ACHN (cell line): ENCODE measurements at regions not wholly inside any gene's neighbourhood (a gene's known extent, or its start where the extent isn't known, plus 50 kb on each side); places are given as distances from the start of the nearest gene placed in this dataset.
"Not testable (repeated sequence)": the region's sequence is repeated elsewhere in the genome, so short reads cannot be mapped to it uniquely, and the experiment has no call there.

Source experiments
- DNase-seq: peaks from one replicate; pipeline ENCODE4 v3.0.0-alpha.2; 2015
- in situ Hi-C: cut with HindIII; loops from 2 replicates; pipeline ENCODE4 v1.10.0; 2017; ENCODE audit warnings: low sequenced_read_pairs, low pct_ligation_motif_present, low pct_unique_long_range_greater_than_20kb

GRCh38 chr7:137122145-137122544, 221.4 kb downstream of the PTN start:
- DNase-seq, result no peak
- in situ Hi-C loops, result no loop called here

GRCh38 chr7:137120690-137121089, 222.8 kb downstream of the PTN start:
- in situ Hi-C loops, result no loop called here
- DNase-seq, result no peak

DNA sequence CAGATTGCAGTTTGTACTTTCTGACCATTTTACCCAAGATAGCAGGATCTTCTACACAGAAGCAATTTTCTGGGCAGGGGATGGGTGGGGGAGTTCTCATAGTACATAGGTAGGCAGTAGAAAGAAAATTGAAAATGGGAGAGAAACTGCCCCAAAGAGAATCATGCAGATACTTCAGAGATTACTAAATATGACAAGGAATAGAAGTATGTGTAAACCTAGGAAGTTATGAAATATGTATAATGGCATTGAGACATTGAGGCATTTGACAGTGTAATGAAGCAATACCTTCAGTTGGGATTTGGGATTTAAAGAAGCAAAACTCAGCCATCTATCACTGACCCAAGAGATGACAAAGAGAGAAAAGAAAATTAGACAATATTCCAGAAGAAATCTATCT, 233.0 kb downstream of the PTN start:
- DNase-seq, result no peak

DNA sequence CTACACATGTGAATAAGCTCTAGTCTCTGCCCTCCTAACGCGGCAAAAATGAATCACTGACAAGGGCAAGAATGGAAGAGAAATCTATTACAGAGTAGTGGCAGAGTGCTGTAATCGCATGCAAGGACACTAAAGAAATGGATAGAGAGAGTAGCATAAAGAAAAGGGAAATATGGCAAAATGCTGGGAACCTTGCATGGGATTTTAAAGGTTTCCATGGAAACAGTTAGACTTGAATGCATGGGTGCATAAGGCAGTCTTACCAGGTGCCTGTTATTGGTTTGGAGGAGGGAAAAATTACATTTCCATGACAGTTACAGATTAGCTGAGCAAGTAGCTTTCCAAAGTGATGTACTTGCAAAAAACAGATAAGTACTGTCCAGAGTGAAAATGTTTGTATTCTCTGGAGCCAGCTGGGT, 233.4 kb downstream of the PTN start:
- no peak for DNase-seq
- in situ Hi-C loops, result no loop called here

More for the DNA sequence above, 233.0 kb downstream of the PTN start:
- in situ Hi-C loops, result no loop called here

- DNase-seq, in situ Hi-C loops: not testable (repeated sequence)
Measured at GRCh38 chr7:137107802-137108201, 235.7 kb downstream of the PTN start.

DNA sequence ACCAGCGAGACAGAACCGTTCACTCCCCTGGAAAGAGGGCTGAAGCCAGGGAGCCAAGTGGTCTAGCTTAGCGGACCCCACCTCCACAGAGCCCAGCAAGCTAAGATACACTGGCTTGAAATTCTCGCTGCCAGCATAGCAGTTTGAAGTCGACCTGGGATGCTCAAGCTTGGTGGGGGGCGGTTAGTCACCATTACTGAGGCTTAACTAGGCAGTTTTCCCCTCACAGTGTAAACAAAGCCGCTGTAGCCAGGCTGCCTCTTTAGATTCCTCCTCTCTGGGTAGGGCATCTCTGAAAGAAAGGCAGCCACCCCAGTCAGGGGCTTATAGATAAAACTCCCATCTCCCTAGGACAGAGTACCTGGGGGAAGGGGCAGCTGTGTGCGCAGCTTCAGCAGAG, 235.1 kb downstream of the CHRM2 start:
- DNase-seq, result not testable (repeated sequence)

DNA sequence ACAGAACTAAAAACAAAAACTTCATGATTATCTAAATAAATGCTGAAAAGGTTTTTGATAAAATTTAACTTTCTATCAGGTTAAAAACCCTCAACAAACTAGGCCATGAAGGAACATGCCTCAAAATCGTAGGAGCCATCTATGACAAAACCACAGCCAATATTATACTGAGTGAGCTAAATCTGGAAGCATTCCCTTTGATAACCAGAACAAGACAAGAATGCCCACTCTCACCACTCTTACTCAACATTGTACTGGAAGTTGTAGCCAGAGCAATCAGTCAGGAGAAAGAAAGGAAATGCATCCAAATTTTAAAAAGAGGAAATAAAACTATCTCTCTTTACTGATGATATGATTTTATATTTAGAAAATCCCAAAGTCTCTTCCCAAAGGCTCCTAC, 228.7 kb downstream of the CHRM2 start:
- in situ Hi-C loops, result no loop called here
- no peak for DNase-seq

More for the DNA sequence above, 235.1 kb downstream of the CHRM2 start:
- in situ Hi-C loops, result not testable (repeated sequence)

DNA sequence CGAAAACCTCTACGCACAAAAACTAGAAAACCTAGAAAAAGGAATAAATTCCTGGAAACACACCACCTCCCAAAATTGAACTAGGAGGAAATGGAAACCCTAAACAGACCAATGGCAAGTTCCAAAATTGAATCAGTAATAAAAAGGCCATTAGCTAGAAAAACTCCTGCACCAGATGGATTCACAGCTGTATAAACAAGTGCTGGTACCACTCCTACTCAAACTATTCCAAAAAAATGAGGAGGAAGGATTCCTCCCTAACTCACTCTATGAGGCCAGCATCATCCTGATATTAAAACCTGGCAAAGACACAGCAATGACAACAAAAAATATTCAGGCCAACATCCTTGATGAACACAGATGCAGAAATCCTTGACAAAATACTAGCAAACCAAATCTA, 228.2 kb downstream of the CHRM2 start:
- no peak for DNase-seq
- in situ Hi-C loops, result no loop called here

GRCh38 chr7:137093198-137093597, 224.7 kb downstream of the CHRM2 start:
- in situ Hi-C loops, result no loop called here
- no peak for DNase-seq

- DNase-seq, result no peak
- in situ Hi-C loops, result no loop called here
Measured at GRCh38 chr7:137091396-137091795, 222.9 kb downstream of the CHRM2 start.

DNA sequence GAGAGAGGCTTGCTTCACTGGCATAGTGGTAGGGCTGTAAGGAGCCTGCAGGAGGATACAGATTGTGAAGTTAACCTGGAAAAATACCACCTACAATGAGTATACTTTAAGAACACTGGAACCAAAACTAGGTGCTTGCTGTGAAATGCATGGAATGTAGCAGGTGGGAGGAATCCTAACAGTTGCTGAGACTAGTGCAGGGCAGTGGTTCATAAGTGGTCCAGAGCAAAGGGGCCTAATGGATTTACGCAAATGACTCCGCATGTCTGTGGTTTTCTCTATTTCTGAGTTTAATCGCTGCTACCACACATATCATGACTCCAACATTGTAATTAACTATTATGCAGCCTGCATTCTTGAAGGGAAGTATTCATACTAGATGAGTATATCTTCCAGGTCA, 218.4 kb downstream of the CHRM2 start:
- in situ Hi-C loops, result no loop called here
- DNase-seq, result no peak

DNA sequence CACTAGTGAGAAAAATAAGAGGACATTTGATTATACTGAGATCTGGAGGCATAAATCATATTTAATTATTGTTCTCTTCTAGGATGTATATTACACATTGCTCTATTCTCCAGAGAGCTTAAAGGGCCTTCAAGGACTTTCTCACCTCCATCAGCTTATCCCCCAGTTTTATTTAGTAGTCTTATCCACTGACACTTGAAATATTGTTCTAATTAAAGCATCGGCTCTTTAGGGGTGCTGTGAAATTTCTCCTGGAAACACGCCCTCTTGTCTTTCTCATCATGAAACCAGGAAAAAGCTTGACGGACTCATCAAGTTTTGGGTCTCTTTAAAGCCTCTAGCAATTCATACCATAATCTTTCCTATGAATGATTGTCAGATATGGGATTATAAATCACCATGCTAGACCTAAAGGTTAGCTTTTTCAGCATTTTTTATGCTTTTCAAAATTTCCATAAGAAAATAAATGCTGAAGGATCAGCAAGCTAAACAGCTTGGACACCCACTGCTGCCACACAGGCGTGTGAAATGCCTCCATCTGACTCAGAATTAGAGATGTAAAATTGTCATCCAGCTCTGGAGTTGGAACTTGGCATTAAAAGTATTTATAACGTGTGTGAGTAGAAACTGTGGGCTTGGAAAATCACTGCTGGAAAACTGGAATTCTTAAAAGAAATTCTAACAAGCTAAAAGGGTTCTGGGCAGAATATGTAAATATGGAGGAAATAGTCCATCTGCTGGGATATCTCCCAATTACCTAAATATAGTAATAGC, 216.3 kb downstream of the CHRM2 start:
- in situ Hi-C loops, result no loop called here
- no peak for DNase-seq

DNA sequence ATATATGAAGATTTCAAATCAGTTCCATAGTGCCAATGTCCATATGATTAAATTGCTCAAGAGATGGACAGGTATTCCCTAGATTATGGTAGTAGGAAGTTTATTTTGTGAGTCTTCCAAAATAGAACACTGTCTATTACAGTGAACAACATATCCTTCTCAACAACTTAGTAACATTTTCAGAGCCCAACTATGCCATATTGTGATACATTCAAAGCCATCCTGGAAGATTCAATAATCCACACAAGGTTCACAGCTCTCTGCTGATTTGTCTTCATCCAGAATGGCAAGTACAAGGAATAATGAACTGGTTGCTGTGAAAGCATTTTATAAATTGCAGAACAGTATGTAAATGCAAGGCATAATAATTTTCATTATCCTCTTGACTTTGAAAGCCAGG, 213.9 kb downstream of the CHRM2 start:
- DNase-seq, result no peak
- in situ Hi-C loops, result no loop called here

GRCh38 chr7:137081321-137082093, 213.1 kb downstream of the CHRM2 start:
- in situ Hi-C loops, result no loop called here
- no peak for DNase-seq

GRCh38 chr7:137080516-137081203, 212.2 kb downstream of the CHRM2 start:
- DNase-seq, result no peak

DNA sequence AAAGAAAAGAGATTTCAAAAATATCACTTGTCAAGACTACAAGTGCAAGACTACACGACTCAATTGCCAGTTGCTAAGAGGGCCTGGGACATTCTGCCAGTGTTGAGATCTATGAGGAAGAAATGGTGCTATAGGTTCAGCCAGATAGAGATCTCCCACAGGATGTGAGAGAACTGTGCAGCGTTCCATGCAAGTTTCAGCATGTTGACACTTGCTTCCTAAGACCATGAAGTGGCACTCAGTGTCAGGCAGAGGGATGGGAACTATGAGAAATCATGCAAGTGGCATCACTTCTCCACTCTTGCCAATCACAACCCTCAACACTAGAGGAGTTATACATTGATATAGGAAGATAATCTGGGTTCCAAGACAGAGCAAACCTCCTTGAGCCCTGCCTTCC, 210.3 kb downstream of the CHRM2 start:
- no peak for DNase-seq
- in situ Hi-C loops, result no loop called here

More at GRCh38 chr7:137080516-137081203, 212.2 kb downstream of the CHRM2 start:
- in situ Hi-C loops, result no loop called here

DNA sequence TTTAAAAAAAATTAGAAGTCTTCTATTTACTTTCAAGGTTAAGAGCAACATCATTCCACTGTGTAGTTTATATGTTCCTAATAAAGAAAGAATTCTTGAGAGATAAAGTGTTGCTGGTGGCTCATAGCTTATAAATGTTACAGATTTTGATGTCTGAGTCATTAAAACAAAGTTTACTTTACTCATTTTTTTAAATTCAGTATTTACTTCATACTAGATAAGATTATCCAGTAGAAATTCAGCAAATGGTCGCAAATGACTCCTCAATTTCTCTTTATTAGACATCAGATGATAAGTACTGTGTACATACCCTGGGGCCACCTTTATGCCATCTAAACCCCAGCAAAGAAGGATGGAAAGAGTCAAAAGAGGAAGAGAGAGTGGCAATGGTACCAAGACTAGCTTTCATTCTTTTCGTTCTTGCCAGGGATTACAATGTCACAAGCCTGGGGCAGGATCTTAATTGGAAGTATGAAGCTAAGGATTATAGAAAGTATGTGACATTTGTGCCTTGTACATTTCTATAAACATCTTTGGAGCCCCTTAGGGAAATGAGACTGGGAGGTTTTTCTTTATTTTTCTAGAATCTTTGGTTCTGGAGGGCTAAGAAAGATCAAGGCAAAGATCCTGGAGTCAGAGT, 206.1 kb downstream of the CHRM2 start:
- DNase-seq, result no peak
- in situ Hi-C loops, result no loop called here

GRCh38 chr7:137073571-137074325, 205.3 kb downstream of the CHRM2 start:
- in situ Hi-C loops, result no loop called here
- DNase-seq, result no peak
